Stimulated activated CD8-positive, alpha-beta memory T cell treated with anti-CD3 and anti-CD28 coated beads, Interleukin-4, amount 100 ng/mL, for 24 hours (primary cell): ENCODE measurements at regions not wholly inside any gene's neighbourhood (a gene's known extent, or its start where the extent isn't known, plus 50 kb on each side); places are given as distances from the start of the nearest gene placed in this dataset.
"Not testable (repeated sequence)": the region's sequence is repeated elsewhere in the genome, so short reads cannot be mapped to it uniquely, and the experiment has no call there.

Experiments
- DNase-seq: peaks from one replicate; pipeline ENCODE4 v3.0.0-alpha.2; 2020; ENCODE audit warnings: low read depth

GRCh38 chr7:140283472-140283871 lies 106.7 kb upstream of the KDM7A start:
- no peak for DNase-seq

- no peak for DNase-seq
These were observed 105.2 kb upstream of the KDM7A start for GRCh38 chr7:140281960-140282359.

DNA sequence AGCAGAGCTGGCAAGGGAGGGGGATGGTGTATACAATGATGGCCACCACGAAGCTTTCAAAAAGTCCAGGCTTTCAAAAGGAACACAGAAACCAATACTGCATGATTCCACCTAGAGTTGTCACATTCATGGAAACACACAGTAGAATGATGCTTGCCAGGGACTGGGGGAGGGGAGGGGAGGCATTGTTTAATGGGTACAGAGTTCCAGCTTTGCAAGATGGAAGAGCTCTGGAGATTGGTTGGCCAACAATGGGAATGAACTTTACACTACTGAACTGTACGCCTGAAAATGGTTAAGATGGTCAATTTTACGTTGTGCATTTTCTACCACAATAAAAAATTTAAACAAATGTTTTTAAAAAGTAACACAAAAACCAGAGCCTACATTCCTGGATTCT lies 104.5 kb upstream of the KDM7A start:
- DNase-seq = no peak

DNA sequence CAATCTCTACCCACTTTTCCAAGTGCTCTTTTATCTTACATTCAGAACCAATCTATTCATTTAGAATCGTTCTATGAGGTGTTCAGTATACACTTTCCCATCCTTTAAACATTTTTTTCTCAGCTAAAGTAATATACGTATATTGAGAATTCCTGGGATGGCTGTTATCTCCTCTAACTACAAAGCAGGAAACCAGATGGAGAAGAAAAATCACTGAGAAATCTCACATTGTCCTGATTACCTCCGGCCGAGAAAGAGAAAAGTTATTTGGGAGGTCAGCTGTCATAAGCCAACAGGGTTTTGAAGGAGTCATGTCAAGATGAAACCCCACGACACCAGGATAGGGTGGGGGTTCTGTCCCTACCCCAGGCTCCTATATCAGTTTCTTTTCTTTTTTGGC lies 99.2 kb upstream of the KDM7A start:
- no peak for DNase-seq

- DNase-seq = no peak
These were observed 98.5 kb upstream of the KDM7A start for GRCh38 chr7:140275069-140275965.

DNA sequence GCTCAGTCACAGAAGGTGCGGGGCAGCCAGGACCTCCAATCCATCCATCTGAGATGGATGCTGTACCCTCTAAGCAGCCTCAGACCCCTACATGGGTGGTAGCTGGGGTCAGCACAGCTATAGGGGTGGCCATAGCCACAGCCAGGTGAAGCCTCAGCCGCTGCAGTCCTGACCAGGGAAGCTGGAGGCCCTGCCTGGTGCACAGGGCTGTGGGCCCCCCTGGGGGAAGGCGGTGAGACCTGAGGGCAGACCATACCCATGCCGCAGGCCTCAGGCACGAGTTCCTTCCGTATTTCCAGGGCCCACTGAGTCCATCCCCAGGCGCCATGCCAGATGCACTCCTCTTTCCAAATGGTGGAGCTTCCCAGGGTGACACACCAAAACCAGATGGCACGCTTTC lies 96.6 kb upstream of the KDM7A start:
- DNase-seq = no peak

DNA sequence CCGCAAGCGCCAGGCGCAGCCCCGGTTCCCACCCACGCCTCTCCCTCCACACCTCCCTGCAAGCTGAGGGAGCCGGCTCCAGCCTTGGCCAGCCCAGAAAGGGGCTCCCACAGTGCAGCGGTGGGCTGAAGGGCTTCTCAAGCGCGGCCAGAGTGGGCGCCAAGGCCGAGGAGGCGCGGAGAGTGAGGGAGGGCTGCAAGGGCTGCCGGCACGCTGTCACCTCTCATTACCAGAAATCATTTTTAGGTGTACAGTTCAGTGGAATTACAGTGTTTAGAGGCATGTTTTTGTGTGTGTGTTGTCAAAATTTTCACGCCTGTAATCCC lies 94.8 kb upstream of the KDM7A start:
- not testable (repeated sequence) for DNase-seq

DNA sequence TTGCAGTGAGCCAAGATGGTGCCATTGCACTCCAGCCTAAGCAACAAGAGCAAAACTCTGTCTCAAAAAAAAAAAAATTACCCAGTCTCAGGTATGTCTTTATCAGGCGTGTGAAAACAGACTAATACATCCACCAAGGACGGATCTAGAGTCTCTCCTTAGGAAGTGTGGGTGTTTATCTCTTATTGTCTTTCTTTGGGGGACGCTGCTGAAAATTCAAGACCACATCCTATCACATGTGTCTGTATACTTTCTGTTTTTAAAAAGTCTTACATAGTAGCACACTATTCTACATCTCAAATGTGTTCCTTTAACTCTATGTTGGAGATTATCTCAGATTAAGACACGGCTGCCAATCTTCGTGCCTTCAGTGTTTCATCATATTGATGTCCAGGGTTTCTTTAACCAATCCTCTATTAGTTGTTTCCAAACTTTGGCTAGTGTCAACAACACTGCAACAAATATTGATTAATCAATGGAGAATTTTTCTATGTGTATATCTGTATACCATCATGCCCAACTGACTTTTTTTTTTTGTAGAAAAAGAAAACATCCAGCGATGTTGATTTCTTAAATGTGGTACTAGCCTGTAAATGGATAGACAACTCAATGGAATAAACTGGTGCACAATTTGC lies 92.3 kb upstream of the KDM7A start:
- no peak for DNase-seq

DNA sequence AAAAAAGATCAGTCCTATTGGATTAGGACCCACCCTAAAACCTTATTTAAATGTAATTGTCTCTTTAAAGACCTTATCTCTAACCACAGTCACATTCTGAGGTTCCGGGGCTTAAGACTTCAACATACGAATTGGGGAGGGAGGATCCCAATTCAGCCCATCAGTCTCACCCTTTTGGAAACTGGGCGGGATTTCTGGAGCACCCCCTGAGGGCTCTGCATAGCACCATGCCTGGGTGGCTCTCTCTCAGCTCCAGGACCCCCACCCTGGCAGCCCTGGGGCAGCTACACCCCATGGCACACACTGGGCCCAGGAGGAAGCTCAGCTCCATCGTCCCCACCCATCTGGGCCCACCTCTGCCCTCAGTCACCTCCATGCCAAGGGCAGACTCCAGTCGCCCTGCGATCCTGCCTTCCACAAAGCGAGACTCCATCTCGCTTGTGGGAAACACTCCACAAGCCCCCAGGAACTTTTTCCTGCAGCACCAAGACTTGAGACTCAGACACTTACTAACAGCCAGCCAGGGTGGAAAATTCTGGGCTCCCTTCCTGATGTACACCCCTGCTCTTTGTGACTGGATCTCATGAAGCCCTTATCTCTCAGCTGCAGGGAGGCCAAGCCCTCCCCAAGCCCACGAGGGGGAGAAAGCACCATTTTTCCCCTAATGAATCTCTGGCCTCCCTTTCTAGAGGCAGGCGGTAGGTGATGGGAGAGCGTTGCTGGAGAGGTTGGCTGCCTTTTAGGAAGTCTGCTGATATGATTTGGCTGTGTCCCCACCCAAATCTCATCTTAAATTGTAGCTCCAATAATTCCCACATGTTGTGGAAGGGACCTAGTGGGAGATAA lies 90.8 kb upstream of the KDM7A start:
- no peak for DNase-seq

GRCh38 chr7:140263277-140263676 lies 86.5 kb upstream of the KDM7A start:
- DNase-seq = no peak

- DNase-seq = no peak
These were observed 85.6 kb upstream of the KDM7A start for GRCh38 chr7:140262242-140262903.

DNA sequence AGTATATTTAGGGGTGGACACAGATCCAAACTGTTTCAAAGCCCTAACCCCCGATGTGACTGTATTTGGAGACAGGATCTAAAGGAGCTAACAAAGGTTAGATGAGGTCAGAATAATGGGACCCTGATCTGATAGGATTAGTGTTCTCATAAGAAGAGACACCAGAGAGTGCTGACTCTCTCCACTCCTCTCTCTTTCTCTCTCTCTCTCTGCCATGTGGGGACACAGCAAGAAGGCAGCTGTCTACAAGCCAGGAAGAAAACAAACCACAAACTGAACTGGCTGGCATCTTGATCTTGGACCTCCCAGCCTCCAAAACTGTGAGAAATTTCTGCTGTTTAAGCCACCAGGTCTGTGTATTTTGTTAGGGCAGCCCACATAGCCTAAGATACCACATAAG lies 84.7 kb upstream of the KDM7A start:
- no peak for DNase-seq

GRCh38 chr7:140261105-140261486 lies 84.3 kb upstream of the KDM7A start:
- no peak for DNase-seq

- DNase-seq = no peak
These were observed 83.7 kb upstream of the KDM7A start for GRCh38 chr7:140260352-140261104.

DNA sequence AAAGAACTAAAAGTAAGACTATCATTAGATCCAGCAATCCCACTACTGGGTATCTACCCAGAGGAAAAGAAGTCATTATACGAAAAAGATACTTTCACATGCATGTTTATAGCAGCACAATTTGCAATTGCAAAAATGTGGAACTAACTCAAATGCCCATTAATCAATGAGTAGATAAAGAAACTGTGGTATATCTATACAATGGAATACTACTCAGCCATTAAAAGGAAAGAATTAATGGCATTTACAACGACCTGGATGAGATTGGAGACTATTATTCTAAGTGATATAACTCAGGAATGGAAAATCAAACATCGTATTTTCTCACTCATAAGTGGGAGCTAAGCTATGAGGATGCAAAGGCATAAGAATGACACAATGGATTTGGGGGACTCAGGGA lies 80.5 kb upstream of the KDM7A start:
- DNase-seq = not testable (repeated sequence)

DNA sequence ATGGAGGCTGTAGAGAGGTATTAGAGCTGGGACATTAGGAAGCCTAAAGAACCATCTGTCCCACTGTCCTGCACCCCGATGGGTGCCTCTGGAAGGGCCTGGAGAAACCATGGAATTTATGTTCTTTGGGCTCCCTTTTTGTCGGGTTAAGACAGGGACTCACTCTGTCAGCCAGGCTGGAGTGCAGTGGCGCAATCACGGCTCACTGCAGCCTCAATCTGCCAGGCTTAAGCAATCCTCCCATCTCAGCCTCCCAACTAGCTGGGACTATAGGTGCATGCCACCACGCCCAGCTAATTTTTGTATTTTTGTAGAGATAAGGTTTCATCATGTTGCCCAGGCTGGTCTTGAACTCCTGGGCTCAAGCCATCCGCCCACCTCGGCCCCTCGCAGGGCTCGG lies 78.2 kb upstream of the KDM7A start:
- not testable (repeated sequence) for DNase-seq

DNA sequence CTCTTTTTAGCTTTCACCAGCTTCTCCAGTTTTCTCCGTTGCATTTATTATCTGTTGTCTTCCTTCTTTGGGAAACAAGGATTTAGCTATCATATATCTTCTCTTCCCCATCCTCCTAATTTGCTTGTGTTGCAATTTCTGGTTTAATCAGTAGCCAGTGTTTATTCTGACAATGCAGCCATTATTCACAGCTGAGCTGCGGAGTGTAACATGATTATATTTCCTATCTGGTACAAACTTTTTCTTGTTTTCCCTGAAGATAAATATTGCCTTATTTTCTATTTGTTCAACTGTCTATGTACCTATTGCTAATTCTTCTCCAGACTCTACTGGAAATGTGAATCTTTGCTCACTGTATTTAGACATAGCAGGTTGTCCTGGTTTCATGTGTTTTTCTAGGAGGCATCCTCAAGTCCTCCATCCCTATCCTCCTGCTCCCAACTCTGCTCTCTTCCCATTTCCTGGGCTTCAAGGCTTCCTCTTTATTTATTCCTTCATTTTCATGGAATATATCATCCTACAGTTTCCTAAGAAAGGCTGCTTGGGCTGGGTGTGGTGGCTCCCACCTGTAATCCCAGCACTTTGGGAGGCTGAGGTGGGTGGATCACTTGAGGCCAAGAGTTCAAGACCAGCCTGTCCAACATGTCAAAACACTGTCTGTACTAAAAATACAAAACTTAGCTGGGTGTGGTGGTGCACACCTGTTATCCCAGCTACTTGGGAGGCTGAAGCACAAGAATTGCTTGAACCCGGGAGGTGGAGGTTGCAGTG lies 72.4 kb upstream of the KDM7A start:
- DNase-seq = no peak

GRCh38 chr7:140247559-140247958 lies 70.8 kb upstream of the KDM7A start:
- no peak for DNase-seq

- DNase-seq = no peak
These were observed 68.9 kb upstream of the KDM7A start for GRCh38 chr7:140245611-140246105.
